Brain microvascular endothelial cell (primary cell): ENCODE measurements at regions not wholly inside any gene's neighbourhood (a gene's known extent, or its start where the extent isn't known, plus 50 kb on each side); places are given as distances from the start of the nearest gene placed in this dataset.
A peak's percentile ranks its signal among the peaks of the same experiment; 100 is the strongest.

Experiments
- DNase-seq: peaks from one replicate; pipeline ENCODE4 v3.0.0-alpha.2; 2020
- H3K27ac ChIP-seq: fragments of 250-450 bp; sonication (Bioruptor Pico); 2 replicates; pipeline ENCODE4 v1.5.1; 2020; ENCODE audit warnings: mild to moderate bottlenecking, moderate library complexity
- H3K27me3 ChIP-seq: fragments of 250-450 bp; sonication (Bioruptor Pico); replicated peaks from 2 replicates; pipeline ENCODE4 v1.5.1; 2020; ENCODE audit warnings: mild to moderate bottlenecking
- H3K36me3 ChIP-seq: fragments of 250-450 bp; sonication (Bioruptor Pico); replicated peaks from 2 replicates; pipeline ENCODE4 v1.5.1; 2020; ENCODE audit warnings: mild to moderate bottlenecking
- H3K4me3 ChIP-seq: 2 replicates; pipeline ENCODE4 v1.5.1; 2011; ENCODE audit warnings: low read depth, mild to moderate bottlenecking, control low read depth, low read length, moderate library complexity
- CTCF ChIP-seq: IDR thresholded peaks from 2 replicates; pipeline ENCODE4 v1.5.1; 2011; ENCODE audit warnings: low read depth, mild to moderate bottlenecking, moderate library complexity, low read length, control low read depth, inconsistent platforms; ENCODE audit errors: missing control alignments
- in situ Hi-C: cut with HindIII; loops from 2 replicates; pipeline ENCODE4 v1.10.0; 2017; ENCODE audit warnings: low sequenced_read_pairs, low pct_ligation_motif_present

DNA sequence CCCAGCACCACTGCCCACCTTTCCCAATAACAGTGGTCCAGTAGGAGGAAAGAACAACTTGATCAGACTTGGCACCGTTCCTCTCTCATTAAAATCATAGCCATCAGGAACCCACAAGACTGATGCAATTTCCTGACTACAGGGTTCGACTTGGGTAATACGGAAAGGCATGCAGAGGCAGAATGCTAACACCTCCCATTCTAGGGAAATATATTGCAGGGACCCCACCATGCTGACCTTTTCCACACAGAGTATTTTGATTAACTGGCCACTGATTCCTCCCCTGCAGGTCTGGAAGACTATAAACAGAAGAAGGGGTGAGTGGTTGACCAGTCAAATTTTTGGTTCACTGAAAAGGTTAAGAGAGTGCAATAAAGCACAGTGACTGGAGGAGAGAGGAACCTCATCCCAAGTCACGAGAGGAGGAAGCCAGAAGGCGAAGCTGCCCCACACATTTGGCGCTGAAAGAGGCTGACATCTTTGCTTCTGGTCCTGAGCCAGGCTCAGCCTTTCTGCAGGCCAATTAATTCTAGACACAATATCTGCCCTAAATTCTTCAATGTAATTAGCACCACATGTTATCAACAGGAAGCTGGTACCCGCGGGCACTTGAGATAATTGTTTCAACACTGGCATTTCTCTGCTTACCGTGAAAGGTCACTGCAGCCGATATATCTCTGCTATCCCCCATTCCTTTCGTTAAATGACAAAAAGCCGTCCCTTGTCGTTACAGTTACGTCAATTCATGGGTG, 64.7 kb upstream of the SPOCK1 start:
- no peak for TF ChIP-seq CTCF
- no peaks in the 10 kb centered on the region for H3K36me3 ChIP-seq
- no peak overlapping the region for H3K4me3 ChIP-seq
- in situ Hi-C loops = no loop called here
- H3K27ac ChIP-seq = no peak overlapping the region
- H3K27me3 ChIP-seq = no peaks in the 10 kb centered on the region
- DNase-seq = peak; percentile 43

- no peak overlapping the region for H3K4me3 ChIP-seq
- in situ Hi-C loops = no loop called here
- no peak overlapping the region for H3K27ac ChIP-seq
- H3K27me3 ChIP-seq = no peaks in the 10 kb centered on the region
- no peaks in the 10 kb centered on the region for H3K36me3 ChIP-seq
- no peak for TF ChIP-seq CTCF
- no peak for DNase-seq
Observed at GRCh38 chr5:137563301-137563645, 64.1 kb upstream of the SPOCK1 start.

DNA sequence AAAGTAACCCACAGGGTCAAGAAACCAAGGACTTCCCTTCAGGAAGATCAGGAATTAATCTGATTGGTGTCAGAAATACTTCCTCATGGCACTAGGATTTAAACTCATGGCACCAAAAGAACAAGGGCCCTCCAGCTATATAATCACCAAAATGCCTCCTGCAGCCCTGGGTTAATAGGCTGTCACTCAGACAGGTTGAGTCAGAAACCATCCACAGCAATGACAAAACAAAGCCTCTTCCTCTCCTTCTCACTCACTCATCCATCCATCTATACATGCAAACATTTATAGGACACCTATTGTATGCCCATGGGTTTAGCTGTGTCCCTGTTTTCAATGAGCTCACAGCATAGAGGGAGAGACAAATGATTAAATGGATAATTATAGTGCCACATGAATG, 62.5 kb upstream of the SPOCK1 start:
- Histone ChIP-seq H3K27ac (no peak overlapping the region), H3K36me3 (no peaks in the 10 kb centered on the region), H3K4me3 (no peak overlapping the region), H3K27me3 (no peaks in the 10 kb centered on the region)
- TF ChIP-seq CTCF = no peak
- no peak for DNase-seq
- in situ Hi-C loops = no loop called here

GRCh38 chr5:137560420-137560819, 61.3 kb upstream of the SPOCK1 start:
- Histone ChIP-seq H3K27ac (no peak overlapping the region), H3K36me3 (no peaks in the 10 kb centered on the region), H3K27me3 (no peaks in the 10 kb centered on the region), H3K4me3 (no peak overlapping the region)
- TF ChIP-seq CTCF = no peak
- in situ Hi-C loops = no loop called here
- no peak for DNase-seq
